Epithelial cell of proximal tubule (primary cell): ENCODE measurements at regions not wholly inside any gene's neighbourhood (a gene's known extent, or its start where the extent isn't known, plus 50 kb on each side); places are given as distances from the start of the nearest gene placed in this dataset.

Experiments used
- DNase-seq: peaks from one replicate; pipeline ENCODE4 v3.0.0-alpha.2; 2011; ENCODE audit warnings: low read depth
- H3K4me3 ChIP-seq: 2 replicates; pipeline ENCODE4 v1.5.1; 2011; ENCODE audit warnings: low read depth, mild to moderate bottlenecking, low read length
- TF ChIP-seq, protein P1 (sequence below): conservative IDR thresholded peaks from 2 replicates; pipeline ENCODE4 v1.5.1; 2012; ENCODE audit warnings: low read depth, mild to moderate bottlenecking, low read length

- DNase-seq: no peak
- TF ChIP-seq, protein P1, sequence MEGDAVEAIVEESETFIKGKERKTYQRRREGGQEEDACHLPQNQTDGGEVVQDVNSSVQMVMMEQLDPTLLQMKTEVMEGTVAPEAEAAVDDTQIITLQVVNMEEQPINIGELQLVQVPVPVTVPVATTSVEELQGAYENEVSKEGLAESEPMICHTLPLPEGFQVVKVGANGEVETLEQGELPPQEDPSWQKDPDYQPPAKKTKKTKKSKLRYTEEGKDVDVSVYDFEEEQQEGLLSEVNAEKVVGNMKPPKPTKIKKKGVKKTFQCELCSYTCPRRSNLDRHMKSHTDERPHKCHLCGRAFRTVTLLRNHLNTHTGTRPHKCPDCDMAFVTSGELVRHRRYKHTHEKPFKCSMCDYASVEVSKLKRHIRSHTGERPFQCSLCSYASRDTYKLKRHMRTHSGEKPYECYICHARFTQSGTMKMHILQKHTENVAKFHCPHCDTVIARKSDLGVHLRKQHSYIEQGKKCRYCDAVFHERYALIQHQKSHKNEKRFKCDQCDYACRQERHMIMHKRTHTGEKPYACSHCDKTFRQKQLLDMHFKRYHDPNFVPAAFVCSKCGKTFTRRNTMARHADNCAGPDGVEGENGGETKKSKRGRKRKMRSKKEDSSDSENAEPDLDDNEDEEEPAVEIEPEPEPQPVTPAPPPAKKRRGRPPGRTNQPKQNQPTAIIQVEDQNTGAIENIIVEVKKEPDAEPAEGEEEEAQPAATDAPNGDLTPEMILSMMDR: no peak
- H3K4me3 ChIP-seq: no peak overlapping the region
Measured at GRCh38 chr17:71432378-71433315, 688.2 kb upstream of the SOX9 start.

- DNase-seq: no peak
- TF ChIP-seq, protein P1: no peak
Measured at GRCh38 chr17:71434716-71435115, 686.1 kb upstream of the SOX9 start.

DNA sequence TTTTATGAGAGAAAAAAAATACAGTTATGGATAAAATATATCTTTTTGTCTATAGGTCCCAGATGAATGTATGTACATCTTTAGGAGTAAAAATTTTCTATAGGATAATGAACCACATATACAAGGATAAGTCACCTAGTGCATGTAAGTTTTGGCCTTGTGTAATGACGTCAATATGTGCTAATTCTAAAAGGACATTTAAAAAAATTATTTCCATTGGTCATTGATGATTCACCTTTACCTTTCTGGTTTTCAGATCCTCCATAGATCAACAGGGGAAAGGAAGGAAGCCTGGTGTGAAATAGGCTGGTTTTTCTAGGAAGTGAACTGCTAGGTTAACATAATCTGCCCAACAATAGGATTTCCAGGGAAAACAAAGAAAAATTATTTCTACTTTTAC, 684.3 kb upstream of the SOX9 start:
- no peak for DNase-seq
- TF ChIP-seq, protein P1: no peak

More at GRCh38 chr17:71434716-71435115, 686.1 kb upstream of the SOX9 start:
- no peak overlapping the region for H3K4me3 ChIP-seq

DNA sequence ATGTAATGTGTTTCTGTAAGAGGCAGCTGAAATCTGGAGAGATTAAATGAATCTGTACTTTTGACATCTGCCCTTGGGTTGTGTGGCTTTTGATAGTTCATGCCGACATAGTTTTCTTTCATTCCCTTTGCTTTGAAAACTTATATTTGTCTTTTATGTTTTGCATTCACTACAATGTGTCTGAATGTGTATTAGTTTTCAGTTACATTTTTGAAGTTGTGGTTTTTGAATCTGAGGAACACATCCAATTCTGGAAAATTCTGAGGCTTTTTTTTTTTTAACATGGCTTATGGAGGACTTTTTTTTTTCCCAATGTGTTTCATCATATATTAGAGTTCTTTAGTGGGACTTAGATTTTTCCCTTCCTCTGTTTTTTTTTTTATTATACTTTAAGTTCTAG, 683.7 kb upstream of the SOX9 start:
- DNase-seq: no peak
- TF ChIP-seq, protein P1: no peak
- H3K4me3 ChIP-seq: no peak overlapping the region

More for the DNA sequence above, 684.3 kb upstream of the SOX9 start:
- no peak overlapping the region for H3K4me3 ChIP-seq

GRCh38 chr17:71438631-71439146, 682.1 kb upstream of the SOX9 start:
- H3K4me3 ChIP-seq: no peak overlapping the region
- TF ChIP-seq, protein P1: no peak
- peak; percentile 98 for DNase-seq

DNA sequence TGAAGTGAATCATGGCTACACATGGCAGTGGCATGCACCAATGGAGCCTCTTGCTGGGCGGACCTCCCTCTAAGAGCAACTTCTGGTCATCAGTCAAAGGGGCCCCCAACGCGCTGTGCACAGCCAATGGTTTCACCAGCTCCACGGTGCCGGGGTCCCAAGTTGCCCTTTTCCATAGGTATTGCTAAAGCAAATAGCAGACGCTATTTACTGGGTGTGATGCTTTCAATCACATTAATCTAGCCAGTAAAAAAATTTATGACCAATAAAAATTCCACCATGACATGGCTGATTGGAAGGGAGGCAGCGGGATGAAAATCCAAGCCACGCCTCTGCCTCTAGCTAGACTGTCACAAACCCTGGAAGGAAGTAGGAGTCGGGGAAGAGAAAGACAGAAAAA, 680.3 kb upstream of the SOX9 start:
- no peak overlapping the region for H3K4me3 ChIP-seq
- TF ChIP-seq, protein P1: no peak
- no peak for DNase-seq
